Osteocyte (in vitro differentiated cells): ENCODE measurements at regions not wholly inside any gene's neighbourhood (a gene's known extent, or its start where the extent isn't known, plus 50 kb on each side); places are given as distances from the start of the nearest gene placed in this dataset.
A peak's percentile ranks its signal among the peaks of the same experiment; 100 is the strongest.

Source experiments
- DNase-seq: peaks from one replicate; pipeline ENCODE4 v3.0.0; 2021; ENCODE audit warnings: mixed read lengths; ENCODE audit not compliant: unreplicated experiment; ENCODE audit errors: extremely low spot score
- H3K27ac Mint-ChIP-seq: one replicate; pipeline ENCODE4 v1.8.0; 2021; ENCODE audit warnings: mild to moderate bottlenecking, mixed read lengths; ENCODE audit not compliant: unreplicated experiment
- H3K27me3 Mint-ChIP-seq: one replicate; pipeline ENCODE4 v1.8.0; 2021; ENCODE audit warnings: mixed read lengths; ENCODE audit not compliant: unreplicated experiment
- H3K36me3 Mint-ChIP-seq: one replicate; pipeline ENCODE4 v1.8.0; 2021; ENCODE audit warnings: mixed read lengths; ENCODE audit not compliant: unreplicated experiment
- H3K4me1 Mint-ChIP-seq: one replicate; pipeline ENCODE4 v1.8.0; 2021; ENCODE audit warnings: mixed read lengths; ENCODE audit not compliant: unreplicated experiment
- H3K4me3 Mint-ChIP-seq: one replicate; pipeline ENCODE4 v1.8.0; 2021; ENCODE audit warnings: mild to moderate bottlenecking, moderate library complexity, mixed read lengths; ENCODE audit not compliant: unreplicated experiment
- H3K9me3 Mint-ChIP-seq: one replicate; pipeline ENCODE4 v1.8.0; 2021; ENCODE audit warnings: mixed read lengths; ENCODE audit not compliant: unreplicated experiment
- TF ChIP-seq, protein P1 (sequence below): fragments of 200-600 bp; sonication (generic); IDR thresholded peaks from 2 replicates; pipeline ENCODE4 v1.5.0; 2021; ENCODE audit warnings: antibody characterized with exemption, mild to moderate bottlenecking, moderate library complexity

DNA sequence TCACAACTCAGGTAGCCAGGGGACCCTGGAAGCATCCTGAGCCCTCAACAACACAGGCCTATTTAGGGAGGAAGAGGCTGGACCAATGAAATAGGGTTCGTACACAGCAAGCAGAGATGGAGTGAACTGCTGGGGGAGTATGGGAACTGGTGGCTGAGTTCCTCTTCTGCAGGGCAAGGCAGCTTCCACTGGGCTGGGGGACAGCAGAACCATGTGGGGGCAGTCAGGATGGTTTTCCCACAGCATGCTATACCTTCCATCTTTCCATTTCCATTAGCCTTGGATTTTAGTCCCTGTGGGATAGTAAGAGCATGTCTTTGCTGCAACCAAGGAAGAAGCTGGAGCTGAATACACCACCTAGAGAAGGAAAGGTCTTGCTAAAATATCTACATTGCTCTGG is 370.6 kb downstream of the CCSER2 start:
- Mint-ChIP-seq H3K27me3 (no peaks in the 10 kb centered on the region), H3K36me3 (no peaks in the 10 kb centered on the region), H3K9me3 (no peaks in the 10 kb centered on the region), H3K4me3 (no peak overlapping the region), H3K27ac (no peak overlapping the region), H3K4me1 (no peaks in the 10 kb centered on the region)
- TF ChIP-seq, protein P1, sequence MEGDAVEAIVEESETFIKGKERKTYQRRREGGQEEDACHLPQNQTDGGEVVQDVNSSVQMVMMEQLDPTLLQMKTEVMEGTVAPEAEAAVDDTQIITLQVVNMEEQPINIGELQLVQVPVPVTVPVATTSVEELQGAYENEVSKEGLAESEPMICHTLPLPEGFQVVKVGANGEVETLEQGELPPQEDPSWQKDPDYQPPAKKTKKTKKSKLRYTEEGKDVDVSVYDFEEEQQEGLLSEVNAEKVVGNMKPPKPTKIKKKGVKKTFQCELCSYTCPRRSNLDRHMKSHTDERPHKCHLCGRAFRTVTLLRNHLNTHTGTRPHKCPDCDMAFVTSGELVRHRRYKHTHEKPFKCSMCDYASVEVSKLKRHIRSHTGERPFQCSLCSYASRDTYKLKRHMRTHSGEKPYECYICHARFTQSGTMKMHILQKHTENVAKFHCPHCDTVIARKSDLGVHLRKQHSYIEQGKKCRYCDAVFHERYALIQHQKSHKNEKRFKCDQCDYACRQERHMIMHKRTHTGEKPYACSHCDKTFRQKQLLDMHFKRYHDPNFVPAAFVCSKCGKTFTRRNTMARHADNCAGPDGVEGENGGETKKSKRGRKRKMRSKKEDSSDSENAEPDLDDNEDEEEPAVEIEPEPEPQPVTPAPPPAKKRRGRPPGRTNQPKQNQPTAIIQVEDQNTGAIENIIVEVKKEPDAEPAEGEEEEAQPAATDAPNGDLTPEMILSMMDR, result no peak
- peak; percentile 17 for DNase-seq

DNA sequence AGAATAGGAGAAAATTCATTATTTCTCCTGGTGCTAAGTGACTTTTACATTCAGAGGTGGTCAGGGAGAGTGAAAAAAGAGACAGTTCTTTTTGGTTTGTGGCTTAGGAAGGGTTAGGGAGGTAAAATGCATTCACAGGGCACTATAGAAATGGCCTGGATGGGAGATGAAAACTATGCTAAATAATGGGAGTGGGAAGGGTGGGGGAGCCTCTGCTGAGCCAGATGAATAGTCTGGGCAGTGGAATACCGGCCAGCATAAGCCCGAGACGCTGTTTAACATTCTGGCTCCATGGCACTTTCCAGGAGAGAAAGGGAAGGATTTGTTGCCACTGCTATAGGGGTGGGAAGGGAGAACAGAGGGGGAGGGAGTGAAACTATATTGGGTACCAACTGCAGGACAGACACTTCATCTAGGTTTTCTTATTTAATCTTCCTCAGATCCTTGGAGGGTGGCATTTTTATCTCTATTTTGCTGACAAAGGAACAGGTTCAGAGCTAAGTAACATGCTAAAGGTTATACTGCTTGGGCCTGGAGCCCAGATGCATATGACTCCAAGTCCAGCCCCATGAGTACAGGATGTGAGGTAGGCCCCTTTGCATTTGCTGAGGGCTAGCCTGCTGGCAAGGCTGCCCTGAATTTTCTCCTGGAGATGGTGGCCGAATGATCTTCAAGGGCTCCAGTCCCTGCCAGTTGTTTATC is 372.4 kb downstream of the CCSER2 start:
- peak; percentile 15 for DNase-seq
- Mint-ChIP-seq H3K9me3 (no peaks in the 10 kb centered on the region), H3K27ac (no peak overlapping the region)

DNA sequence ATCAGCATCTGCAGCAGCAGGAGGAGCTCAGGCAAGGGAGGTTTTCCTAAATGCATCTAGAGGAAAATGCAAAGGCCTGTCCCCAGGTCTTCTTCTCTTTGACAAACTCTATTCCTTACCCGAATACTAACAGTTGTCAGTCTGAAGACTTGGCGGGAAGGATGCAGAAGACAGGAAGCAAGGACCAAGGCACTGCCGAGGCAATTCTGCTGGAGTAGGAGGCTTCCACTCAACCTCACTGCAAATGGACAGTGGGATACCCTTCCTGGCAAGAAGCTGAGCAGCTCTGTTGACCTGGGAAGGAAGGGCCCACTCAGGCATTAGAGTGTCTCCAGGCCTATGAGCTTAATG is 373.0 kb downstream of the CCSER2 start:
- Mint-ChIP-seq H3K9me3 (no peaks in the 10 kb centered on the region), H3K4me1 (no peaks in the 10 kb centered on the region), H3K36me3 (no peaks in the 10 kb centered on the region), H3K27me3 (no peaks in the 10 kb centered on the region), H3K27ac (no peak overlapping the region), H3K4me3 (no peak overlapping the region)
- TF ChIP-seq, protein P1, result no peak
- peak; percentile 57 for DNase-seq

More for the DNA sequence above, 372.4 kb downstream of the CCSER2 start:
- Mint-ChIP-seq H3K27me3 (no peaks in the 10 kb centered on the region), H3K4me3 (no peak overlapping the region), H3K36me3 (no peaks in the 10 kb centered on the region), H3K4me1 (no peaks in the 10 kb centered on the region)
- TF ChIP-seq, protein P1, result no peak

DNA sequence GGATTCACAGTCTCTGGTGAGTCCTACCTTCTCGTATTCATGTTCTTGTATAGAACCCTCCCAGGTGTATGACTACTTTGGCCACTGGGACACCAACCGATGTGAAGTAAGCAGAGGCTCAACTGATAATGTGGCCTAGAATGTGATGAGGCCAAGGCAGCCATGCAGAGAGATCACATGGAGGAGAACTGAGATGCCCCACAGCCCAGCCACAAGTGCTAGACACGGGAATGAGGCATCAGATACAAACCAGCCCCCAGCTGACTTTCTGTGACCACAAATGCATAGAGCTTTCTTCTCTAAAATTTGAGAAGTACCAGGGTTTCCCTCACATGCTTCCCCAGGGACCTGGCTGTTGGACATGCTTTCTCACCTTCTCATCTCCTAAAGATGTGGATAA is 375.7 kb downstream of the CCSER2 start:
- Mint-ChIP-seq H3K27me3 (no peaks in the 10 kb centered on the region), H3K4me3 (no peak overlapping the region), H3K4me1 (no peaks in the 10 kb centered on the region), H3K27ac (no peak overlapping the region), H3K36me3 (no peaks in the 10 kb centered on the region), H3K9me3 (no peaks in the 10 kb centered on the region)
- peak; percentile 34 for DNase-seq
- TF ChIP-seq, protein P1, result no peak

DNA sequence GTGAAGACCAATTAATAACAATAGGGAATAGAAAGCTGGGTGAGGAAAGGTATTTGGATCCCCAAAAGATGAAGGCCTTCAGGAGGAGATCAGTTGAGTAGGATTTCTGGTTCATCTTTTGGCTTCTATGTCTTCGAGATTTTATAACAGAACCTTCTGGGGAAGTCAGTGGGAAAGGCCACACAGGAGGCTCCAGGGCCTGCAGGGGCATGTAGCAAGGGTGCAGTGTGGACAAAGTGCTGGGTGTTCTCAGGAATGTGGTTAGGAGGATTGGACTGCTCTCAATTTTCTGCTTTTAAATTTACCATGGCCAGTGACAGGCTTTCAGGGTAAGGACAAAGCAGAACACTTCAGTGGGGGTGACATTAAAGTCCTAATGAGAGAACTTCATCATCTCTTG is 378.0 kb downstream of the CCSER2 start:
- peaks cover 5% of the 10 kb centered on the region for H3K27me3 Mint-ChIP-seq
- TF ChIP-seq, protein P1, result no peak
- no peaks in the 10 kb centered on the region for H3K4me1 Mint-ChIP-seq
- no peaks in the 10 kb centered on the region for H3K36me3 Mint-ChIP-seq
- H3K9me3 Mint-ChIP-seq, result no peaks in the 10 kb centered on the region
- no peak overlapping the region for H3K27ac Mint-ChIP-seq
- no peak for DNase-seq
- no peak overlapping the region for H3K4me3 Mint-ChIP-seq
